ENCODE measurements at regions not wholly inside any gene's neighbourhood (a gene's known extent, or its start where the extent isn't known, plus 50 kb on each side); places are given as distances from the start of the nearest gene placed in this dataset.
"Not testable (repeated sequence)": the region's sequence is repeated elsewhere in the genome, so short reads cannot be mapped to it uniquely, and the experiment has no call there.

DNA sequence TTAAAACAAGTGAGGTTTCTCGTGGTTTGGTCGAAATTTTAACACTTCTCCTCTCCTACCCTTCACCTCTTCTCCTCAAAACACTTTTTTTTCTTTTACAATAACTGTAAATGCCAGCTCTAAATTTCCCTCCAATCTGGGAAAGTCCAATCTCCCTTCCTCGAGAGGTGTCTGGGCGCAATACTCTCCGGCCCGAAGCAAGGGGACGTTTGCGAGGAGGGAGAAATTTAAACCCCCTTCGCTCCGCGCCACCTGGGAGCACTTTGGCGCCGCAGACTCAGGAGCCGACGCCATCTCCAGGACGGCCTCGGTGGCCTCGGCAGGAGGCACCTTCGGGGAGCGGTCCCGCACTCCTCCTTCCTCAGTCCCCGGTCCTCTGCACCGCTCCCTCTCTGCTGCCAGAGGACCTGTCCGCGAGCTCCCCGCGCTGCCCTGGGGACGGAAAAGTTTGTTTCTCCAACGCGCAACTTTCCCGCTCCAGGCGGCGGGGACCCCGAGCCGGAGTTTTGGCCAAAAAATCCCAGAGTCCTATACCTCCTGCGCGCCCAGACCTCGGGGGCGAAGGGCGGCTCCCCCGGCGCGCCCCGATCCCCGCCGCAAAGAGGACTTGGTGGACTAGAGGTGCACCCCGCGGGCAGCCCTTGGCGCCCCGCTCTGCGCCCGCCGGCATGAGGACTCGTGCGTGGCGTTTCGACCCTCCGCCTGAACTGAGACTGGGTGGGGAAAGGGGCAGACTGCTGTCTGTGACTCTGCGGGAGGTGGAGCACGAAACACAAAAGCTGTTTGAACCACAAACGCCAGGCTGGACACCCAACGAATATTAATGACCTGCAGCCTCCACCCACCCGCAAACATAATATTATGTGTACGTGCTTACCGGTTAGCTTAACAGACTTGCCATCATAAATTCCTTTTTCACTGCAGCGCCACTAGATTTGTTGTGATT is 95.2 kb upstream of the HMGA2 start:
- DNase-seq (ENCODE audit: low read depth, low spot score), result no peak

DNA sequence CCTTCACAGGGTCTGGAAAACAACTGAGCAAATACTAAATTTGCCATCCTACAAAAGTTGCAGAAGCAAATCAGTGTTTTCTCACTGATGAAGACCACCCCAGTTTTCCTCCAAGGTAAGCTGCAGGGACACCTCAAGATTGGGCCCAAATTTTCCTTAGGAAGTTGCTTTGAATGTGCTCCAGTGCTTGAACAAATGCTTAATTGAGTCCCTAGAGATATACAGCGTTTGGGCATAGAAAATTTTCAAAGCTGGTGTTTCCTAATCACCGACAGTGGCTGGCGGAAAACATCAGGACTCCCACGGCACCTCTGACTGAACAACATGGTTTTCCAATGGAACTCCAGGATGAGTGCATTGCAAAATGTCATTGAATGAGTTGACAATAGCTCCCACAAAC is 92.5 kb upstream of the HMGA2 start:
- DNase-seq (ENCODE audit: low read depth, low spot score), result no peak

DNA sequence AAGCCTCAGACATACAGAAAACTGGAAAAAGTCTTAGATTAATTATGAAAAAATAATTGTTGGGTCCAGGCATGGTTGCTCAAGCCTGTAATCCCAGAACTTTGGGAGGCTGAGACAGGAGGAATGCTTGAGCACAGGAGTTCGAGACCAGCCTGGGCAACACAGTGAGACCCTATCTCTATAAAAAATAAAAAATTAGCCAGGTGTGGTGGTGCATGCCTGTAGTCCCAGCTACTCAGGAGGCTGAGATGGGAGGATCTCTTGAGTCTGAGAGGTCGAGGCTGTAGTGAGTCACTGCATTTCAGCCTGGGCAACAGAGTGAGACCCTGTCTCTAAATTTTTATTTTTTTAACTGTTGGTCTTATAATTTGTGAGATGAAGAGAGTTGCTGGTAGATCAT is 90.6 kb upstream of the HMGA2 start:
- DNase-seq (ENCODE audit: low read depth, low spot score), result not testable (repeated sequence)

DNA sequence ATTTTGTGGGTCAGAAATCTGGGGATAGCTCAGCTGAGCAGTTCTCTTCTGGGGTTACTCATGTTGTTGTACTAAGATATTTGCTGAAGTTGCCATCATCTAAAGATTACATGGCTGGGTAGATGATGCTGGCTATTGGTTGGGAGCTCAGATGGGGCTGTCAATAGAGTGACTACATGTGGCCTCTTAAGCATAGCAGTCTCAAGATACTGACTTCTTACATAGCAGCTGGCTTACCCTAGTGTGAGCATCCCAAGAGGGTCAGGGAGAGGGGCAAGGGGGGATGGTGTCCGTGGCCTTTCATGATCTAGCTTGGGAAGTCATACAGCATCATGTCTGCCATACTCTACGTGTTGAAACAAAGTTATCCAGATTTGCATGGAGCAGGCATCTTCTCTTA is 90.1 kb upstream of the HMGA2 start:
- DNase-seq (ENCODE audit: low read depth, low spot score), result no peak

DNA sequence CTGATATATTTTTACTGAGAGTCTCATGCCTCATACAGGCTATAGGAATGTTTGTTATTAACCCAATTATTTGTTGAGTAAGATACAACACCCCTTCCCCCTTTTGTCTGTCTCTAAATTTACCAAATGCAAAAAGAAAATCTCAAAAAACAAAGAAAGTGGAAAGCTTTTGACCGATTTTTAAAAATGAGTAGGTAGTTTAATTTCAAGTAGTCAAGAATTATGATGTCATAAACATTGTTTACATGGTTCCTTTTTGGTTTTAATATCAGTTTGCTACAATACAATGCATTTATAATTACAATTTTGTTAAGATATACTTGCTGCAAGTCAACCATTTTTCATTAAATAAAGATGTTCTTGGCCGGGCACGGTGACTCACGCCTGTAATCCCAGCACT is 84.7 kb upstream of the HMGA2 start:
- no peak for DNase-seq (ENCODE audit: low read depth, low spot score)

DNA sequence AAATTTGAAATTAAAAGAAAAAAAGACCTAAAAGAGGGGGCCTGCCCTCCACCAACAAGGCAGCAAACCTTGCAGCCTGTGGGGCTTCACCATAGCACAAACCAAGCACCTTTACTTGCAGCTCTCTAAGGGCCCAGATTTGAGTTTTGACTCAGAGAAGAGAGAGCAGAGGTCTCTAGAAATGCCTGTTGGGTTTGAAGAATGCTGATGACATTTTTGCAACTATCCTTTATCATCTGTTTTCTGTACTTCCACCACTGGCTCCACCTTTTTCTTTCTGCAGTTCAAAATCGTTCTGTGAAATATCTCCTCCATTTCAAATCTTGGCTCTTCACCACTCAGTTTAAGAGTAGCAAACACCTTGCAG is 83.8 kb upstream of the HMGA2 start:
- no peak for DNase-seq (ENCODE audit: low read depth, low spot score)

DNA sequence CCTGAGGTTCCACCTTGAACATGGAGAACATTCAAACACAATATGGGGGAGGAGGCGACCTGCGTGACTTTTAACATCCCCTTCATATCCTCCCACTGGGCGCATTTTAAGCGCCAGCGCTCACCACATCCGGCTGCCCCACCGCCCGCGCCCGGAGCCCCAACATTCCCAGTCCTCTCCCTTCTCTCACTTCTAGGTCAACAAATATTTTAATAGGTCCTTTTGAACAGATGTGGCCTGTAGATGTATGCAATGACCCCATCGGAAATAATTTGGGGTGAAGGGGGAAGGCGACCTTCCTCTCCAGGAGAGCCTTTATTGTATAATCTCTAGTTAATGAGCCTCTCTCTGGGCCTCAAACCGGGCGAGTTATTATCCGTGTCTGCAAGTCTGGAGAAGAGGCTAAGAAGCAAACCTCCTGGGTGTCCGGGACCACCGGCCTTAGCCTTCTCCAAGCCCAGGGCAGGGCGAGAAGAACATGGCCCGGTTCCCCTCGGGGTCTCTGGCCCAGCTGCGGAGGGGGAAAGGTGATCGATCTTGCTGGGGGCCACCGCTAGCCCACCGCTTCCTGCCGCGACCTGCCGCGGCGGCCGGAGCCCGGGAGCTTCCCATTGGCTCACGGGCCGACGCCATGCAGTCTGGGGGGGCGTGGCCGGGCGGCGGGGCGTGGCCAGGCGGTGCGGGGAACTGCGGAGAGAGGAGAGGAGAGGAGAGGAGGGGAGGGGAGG is 83.2 kb upstream of the HMGA2 start:
- DNase-seq (ENCODE audit: low read depth, low spot score), result no peak

DNA sequence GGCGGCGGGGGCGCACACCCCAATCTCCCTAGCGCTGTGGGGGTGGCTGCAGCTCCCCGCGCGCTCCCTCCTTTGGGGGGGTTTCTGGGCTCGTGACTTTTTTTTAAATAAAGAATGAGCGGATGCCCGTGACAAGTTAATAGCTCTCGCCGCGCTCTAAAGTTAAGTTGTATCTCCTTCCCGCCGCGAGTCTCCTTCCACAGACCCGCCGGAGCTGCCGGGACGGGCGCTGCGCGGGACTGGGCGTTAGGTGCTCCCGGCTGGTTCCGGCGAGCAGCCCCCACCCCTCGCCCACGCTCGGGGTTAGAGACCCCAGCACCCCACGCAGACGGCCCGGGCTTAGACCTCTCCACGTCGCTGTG is 82.6 kb upstream of the HMGA2 start:
- DNase-seq (ENCODE audit: low read depth, low spot score), result no peak

DNA sequence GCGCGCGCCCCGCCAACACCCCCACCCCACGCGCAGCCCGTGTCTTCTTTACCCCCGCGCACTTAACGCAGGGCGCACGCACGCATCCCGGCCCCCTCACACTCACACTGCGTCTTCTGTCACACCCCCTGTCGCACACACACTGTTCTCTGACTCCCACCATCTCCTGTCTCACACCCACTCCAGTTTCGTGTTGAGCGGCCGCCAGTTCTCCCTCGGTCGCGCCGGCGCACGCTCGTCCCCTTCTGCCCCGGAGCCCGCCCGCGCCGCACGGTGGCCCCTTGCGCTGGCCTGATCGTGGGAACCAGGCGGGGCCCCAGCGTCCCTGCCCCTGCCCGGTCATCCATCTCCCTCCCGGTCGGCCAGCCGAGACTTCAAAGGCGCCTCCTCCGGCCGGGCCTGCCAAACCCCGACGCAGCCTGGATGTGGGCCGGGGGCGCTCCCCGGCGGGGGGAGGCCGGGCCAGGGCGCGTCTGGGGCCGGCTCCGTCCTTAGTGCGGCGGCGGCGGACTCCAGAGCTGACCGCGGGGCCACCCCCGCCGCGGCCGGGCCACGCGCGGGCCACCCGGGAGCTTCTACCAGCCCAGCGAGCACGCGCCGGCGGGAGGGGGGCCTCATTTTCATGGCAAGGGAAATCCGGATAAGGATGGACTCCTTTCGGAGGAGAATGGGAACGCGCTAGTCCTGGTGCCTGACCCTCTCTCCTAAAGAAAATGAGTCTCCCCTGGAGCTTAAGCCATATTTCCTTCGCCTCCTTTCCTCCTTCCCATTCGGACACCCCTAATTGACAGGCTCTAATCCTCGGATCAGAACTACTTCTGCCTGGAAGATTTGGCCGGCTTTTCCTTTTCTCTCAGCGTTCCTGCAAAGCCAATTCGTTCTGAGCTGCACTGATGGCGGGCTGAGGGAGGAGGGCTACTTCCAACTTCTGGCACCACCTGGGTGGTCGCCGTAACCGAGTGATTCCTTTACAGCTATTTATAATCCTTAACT is 82.0 kb upstream of the HMGA2 start:
- DNase-seq (ENCODE audit: low read depth, low spot score), result no peak

DNA sequence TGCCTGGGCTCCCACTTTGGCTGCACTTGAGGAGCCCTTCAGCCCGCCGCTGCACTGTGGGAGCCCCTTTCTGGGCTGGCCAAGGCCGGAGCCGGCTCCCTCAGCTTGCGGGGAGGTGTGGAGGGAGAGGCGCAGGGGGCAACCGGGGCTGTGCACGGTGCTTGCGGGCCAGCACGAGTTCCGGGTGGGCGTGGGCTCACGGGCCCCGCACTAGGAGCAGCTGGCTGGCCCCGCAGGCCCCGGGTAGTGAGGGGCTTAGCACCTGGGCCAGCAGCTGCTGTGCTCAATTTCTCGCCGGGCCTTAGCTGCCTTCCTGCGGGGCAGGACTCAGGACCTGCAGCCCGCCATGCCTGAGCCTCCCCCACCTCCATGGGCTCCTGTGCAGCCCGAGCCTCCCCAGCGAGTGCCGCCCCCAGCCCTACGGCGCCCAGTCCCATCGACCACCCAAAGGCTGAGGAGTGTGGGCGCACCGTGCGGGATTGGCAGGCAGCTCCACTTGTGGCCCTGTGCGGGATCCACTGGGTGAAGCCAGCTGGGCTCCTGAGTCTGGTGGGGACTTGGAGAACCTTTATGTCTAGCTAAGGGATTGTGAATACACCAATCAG is 79.9 kb upstream of the HMGA2 start:
- not testable (repeated sequence) for DNase-seq (ENCODE audit: low read depth, low spot score)

DNA sequence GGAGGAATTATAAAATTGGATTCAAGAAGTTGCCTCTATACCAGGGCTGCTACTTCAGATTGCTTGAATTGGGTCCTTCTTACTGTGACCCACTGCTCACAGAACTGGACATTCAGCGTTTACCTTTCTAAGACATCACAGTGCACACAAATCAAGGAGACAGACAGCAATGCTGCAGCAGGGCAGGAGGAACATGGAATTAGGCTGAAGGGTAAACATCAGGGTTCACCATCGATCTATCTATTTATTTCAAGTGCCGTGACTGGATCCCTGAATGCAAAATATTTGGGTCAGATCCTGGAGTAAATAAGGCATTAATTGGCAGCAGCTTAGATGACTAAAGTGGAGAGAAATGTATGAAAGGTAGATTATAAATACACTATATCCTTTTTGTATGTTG is 76.9 kb upstream of the HMGA2 start:
- no peak for DNase-seq (ENCODE audit: low read depth, low spot score)

DNA sequence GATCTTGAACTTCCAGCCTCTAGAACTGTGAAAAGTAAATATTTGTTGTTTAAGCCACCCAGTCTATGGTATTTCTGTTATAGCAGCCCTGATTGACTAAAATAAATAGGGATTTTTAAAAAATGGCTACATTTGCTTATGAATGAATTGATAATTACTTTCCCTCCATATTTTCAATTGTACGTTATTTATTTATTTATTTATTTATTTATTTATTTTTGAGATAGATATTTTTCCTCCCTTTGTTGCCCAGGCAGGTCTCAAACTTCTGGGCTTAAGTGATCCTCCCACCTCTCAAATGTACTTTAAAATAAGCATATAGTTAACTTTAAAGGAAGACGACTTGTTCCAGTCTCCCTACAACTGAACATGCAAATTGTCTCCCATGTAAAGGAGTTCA is 76.0 kb upstream of the HMGA2 start:
- no peak for DNase-seq (ENCODE audit: low read depth, low spot score)

DNA sequence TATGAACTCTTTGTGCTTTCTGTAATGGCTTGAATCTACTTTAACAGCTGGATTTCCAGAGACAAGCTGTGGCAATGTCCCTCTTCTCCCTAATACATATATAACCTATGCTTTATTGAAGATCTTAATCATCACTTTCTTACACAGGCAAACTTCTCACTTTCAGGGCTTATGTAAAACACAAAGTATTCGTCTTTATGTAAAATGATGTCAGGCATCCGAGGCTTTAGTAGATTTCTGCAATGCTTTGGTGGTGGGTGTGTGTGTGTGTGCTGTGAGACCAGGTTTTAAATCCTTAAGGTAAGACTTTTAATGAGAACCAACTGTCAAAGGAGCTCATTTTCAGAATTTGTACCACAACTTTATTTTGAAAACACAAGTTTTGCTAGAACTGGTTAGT is 70.0 kb upstream of the HMGA2 start:
- DNase-seq (ENCODE audit: low read depth, low spot score), result no peak

DNA sequence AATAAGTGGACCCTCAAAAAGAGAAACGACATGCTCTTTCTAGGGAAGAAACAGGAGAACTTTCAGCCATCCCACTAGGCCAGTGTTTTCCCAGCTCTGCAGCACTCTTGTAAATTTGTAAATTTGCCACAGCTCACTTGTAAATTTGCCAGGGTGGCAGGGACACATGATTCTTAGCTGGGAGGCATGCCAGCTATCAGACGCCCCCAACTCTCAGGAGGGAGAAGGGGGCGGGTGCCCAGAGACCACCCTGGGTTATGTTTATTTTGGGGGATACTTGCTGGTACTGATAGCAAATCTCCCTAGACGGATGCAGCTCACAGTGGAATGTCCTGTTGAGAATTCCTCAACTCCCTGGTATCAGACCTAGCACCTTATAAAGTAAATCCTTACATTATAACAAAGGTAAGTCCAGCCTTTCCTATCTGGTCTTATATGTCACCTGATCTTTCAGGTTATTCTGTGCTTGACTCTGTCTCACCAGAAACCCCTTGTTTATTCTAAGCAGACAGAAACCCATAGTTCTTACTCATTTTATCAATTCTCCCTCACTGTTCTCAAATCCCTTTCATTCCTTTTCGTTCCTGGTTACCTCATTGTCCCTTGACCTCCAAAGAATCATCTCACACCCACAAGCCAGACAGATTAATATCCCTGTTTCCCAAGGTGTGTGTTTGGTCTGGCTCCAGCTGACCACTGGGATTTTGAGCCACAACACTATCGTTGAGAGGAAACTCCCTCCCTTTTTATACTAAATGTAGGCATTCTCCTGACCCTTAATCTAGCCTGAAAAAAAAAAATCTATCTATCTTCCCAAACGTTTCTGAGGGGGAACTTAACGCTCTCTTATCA is 69.3 kb upstream of the HMGA2 start:
- DNase-seq (ENCODE audit: low read depth, low spot score), result no peak

DNA sequence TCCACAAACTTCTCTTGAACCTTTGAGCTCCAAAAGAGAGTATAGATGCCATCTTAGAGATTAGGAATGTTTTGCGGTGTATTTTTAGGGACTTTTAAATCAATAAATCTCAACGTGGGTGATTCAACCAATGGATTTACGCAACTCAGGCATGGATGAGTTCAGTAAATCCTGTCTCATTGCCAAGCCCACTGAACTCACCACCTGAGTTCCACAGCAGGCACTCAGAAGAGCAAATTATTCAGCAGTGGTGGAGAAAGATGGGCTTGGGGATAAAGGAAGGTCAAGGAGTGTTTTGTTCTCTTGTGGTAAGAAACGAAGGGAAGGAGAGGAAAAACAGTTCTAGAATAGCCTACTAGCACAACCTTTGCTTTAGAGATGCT is 68.7 kb upstream of the HMGA2 start:
- no peak for DNase-seq (ENCODE audit: low read depth, low spot score)

DNA sequence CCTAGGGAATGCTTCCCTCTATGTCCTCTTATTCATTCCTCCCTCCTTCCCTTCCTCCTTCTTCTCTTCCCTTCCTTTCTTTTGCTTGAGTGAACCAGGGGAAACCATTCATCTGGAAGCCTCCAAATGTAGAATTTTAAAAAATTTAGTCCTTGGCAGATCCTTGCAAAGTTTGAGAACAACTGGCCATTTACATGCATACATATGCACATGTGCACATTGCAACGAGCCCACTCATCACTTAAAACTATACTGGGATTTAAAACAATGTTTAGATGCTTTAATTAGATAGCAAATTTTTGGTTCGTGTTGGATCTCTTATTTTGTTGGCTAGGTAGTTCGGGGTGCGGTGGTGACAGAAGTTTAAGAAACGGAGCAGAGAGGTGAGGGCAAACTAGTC is 68.0 kb upstream of the HMGA2 start:
- no peak for DNase-seq (ENCODE audit: low read depth, low spot score)

DNA sequence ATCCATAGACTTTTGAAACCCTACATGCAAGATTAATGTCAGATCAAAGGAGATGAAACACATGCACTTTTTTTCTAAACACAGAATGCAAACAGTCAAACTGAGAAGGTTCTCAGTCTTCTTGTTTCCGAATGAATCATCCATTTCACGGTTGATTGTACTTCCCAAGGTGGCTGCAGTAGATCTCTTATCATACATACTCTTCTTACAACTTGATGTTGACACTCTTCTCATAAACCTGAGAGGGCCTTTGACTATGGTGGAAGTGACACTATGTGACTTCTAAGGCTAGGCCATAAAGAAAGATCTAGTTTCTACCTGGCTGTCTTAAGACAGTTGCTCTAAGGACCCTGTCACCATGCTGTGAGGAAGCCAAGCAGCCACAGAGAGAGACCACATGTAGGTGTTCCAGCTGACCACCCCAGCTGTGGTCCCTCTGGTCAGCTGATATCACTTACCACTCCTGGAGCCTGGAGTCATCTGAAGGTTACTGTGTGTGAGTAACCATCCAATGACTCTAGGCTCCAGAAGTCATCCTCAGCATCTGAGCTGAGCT is 67.2 kb upstream of the HMGA2 start:
- DNase-seq (ENCODE audit: low read depth, low spot score), result no peak

DNA sequence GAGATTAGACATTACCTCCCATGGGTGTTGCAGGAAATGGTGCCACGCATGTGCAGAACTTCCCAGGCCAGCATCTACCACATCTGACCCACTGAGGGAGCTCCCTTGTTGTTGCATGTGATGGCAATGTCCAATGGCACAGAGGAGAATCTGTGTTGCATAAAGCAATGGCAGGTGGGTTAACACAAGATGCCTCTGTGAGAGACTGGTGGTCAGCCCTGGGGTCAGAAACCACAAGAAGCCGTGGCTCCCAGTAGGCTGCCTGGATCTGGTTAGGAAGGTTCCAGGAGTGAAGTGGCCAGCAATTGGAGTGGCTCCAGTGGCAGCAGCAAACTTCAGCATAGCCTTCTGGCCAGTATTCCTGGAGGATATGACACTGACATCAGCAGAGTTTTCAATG is 65.9 kb upstream of the HMGA2 start:
- DNase-seq (ENCODE audit: low read depth, low spot score), result no peak

DNA sequence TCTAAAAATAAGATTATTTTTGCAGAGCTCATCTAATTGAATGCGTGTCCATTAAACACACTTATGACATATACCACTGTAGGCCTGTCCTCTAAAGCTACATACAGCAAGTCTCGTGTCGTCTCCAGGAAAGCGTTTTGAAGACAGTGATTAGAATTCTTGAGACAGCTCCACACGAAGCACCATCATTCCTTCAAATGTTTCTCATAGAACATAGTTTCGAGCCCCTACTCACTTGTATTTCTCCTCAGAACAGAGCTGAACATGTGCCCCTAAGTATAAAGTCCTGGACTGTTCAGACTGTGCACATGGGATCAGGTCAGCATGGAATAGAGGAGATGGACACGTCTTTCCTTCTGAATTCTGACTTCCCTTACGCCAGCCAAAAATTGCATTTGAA is 64.5 kb upstream of the HMGA2 start:
- no peak for DNase-seq (ENCODE audit: low read depth, low spot score)

DNA sequence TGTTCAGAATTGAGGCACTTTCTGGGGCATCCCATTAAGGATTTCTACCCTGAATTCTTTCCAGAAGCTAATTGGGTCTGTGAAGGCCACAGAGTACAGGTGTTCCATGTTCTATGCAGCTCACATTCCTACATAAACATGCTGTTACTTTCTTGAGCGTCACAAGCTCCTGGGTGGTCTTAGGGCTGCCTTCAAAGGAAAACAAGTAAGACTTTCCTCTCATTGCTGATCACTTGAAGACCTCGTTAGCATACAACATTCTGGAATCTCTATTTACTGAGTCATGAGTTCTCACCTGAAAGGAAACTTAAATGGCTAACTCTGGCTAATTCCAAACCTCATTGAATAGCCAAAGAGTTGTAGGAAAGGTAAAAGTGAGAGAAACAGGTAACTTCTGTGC is 63.0 kb upstream of the HMGA2 start:
- peak; percentile 97 for DNase-seq (ENCODE audit: low read depth, low spot score)
